HAP-1 (cell line): ENCODE measurements at regions not wholly inside any gene's neighbourhood (a gene's known extent, or its start where the extent isn't known, plus 50 kb on each side); places are given as distances from the start of the nearest gene placed in this dataset.

Source experiments
- DNase-seq, 2 experiments: peaks; one replicate each; pipeline ENCODE4 v3.0.0-alpha.2; 2016 to 2020; ENCODE audit warnings: low spot score in 2 of 2
- H3K27me3 ChIP-seq: fragments of 250-450 bp; sonication (Bioruptor Pico); 2 replicates; pipeline ENCODE4 v1.5.1; 2020; ENCODE audit warnings: low read depth, mild to moderate bottlenecking, moderate library complexity
- H3K36me3 ChIP-seq: fragments of 250-450 bp; sonication (Bioruptor Pico); replicated peaks from 2 replicates; pipeline ENCODE4 v1.5.1; 2020; ENCODE audit warnings: mild to moderate bottlenecking
- H3K4me1 ChIP-seq: fragments of 250-450 bp; sonication (Bioruptor Pico); 2 replicates; pipeline ENCODE4 v1.5.1; 2020; ENCODE audit warnings: mild to moderate bottlenecking
- H3K4me3 ChIP-seq: fragments of 250-450 bp; sonication (Bioruptor Pico); 2 replicates; pipeline ENCODE4 v1.5.1; 2020; ENCODE audit warnings: mild to moderate bottlenecking, moderate library complexity
- H3K9me3 ChIP-seq: fragments of 250-450 bp; sonication (Bioruptor Pico); 2 replicates; pipeline ENCODE4 v1.5.1; 2020; ENCODE audit warnings: mild to moderate bottlenecking, moderate library complexity
- in situ Hi-C: fragments of 300-500 bp; cut with MboI; formaldehyde crosslinking; loops from 3 replicates; pipeline ENCODE4 v1.14.3; 2020; ENCODE audit warnings: low sequenced_read_pairs, inconsistent platforms, mixed read lengths

- Histone ChIP-seq H3K4me3 (no peak overlapping the region), H3K4me1 (peaks cover 3% of the 10 kb centered on the region), H3K27me3 (no peaks in the 10 kb centered on the region), H3K36me3 (no peaks in the 10 kb centered on the region), H3K9me3 (no peaks in the 10 kb centered on the region)
- in situ Hi-C loops = no loop called here
- DNase-seq = no peak
Observed at GRCh38 chr3:168583977-168584376, 488.3 kb upstream of the GOLIM4 start.

DNA sequence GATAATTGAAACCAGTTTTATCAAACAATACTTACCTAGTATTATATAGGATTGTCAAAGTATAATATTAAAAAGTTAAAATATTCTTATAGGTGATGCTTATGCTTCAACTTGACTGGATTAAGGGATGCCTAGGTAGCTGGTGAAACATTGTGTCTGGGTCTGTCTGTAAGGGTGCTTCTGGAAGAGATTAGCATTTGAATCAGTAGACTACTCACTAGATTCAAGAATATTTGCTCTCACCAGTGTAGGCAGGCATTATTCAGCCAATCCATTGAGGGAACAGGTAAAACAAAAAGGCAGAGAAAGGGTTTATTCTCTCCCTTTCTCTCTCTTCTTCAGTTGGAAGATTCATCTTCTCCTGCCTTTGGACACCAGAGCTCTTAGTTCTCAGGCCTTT lies 486.8 kb upstream of the GOLIM4 start:
- no peak for DNase-seq
- H3K4me3 ChIP-seq = no peak overlapping the region
- in situ Hi-C loops = no loop called here
- H3K36me3 ChIP-seq = no peaks in the 10 kb centered on the region
- H3K9me3 ChIP-seq = no peaks in the 10 kb centered on the region
- peaks cover 4% of the 10 kb centered on the region for H3K4me1 ChIP-seq
- no peaks in the 10 kb centered on the region for H3K27me3 ChIP-seq

DNA sequence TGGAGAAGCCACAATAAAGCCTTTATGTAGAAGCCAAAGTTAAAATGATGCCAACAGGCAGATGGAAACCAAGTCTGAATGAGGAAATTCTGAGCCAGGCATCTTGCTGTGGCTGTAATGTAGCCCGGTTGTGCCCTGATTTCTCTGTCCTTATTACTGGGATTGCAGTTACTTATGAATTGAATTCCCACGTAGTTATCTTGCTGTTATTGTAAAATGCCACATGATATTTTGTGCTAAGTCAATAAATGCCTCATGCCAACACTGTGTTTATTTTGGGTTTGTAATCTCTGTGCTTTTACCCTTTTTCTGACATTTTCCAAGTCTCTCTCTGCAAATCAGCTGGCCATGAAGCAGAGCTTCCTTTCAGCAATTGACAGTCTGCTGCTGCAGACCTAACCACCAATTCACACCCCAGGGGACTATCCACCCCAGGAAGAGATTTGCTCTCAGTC lies 486.1 kb upstream of the GOLIM4 start:
- in situ Hi-C loops = no loop called here
- DNase-seq = no peak

GRCh38 chr3:168579010-168579409 lies 483.3 kb upstream of the GOLIM4 start:
- in situ Hi-C loops = no loop called here
- Histone ChIP-seq H3K9me3 (no peaks in the 10 kb centered on the region), H3K4me1 (peaks cover 16% of the 10 kb centered on the region), H3K36me3 (no peaks in the 10 kb centered on the region), H3K4me3 (no peak overlapping the region), H3K27me3 (no peaks in the 10 kb centered on the region)
- no peak for DNase-seq

More for the DNA sequence above, 486.1 kb upstream of the GOLIM4 start:
- Histone ChIP-seq H3K9me3 (no peaks in the 10 kb centered on the region), H3K4me3 (no peak overlapping the region), H3K36me3 (no peaks in the 10 kb centered on the region), H3K4me1 (peaks cover 9% of the 10 kb centered on the region), H3K27me3 (no peaks in the 10 kb centered on the region)

- Histone ChIP-seq H3K4me1 (peaks cover 16% of the 10 kb centered on the region), H3K27me3 (no peaks in the 10 kb centered on the region), H3K36me3 (no peaks in the 10 kb centered on the region), H3K9me3 (no peaks in the 10 kb centered on the region), H3K4me3 (no peak overlapping the region)
- in situ Hi-C loops = no loop called here
- no peak for DNase-seq
Observed at GRCh38 chr3:168575750-168576149, 480.0 kb upstream of the GOLIM4 start.

DNA sequence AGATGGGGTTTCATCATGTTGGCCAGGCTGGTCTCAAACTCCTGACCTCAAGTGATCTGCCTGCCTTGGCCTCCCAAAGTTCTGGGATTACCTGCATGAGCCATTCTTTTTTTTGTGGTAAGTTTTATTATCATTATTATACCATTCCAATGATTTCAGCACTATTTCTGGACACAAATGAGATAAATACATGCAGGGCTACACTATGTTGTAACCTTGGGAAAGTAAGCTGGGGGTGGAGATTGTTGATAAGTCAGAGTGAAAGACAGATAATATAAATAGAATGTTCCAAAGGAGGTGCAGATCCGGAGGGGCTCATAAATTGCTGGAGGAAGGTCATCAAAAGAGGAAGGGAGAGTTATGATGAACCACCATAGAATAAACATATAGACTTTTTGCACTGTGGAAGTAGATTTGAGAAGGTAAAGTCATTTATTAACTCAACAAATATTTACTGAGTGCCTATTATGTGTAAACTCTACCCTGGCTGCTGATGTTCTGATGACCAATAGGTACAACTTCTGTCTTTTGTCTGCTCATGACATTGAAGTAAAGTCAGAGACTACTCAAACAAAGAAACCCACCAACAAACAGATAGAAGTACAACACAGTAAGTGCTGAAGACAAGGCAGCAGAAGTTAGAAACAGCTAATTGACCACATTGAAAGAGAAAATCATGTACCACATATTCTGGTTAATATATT lies 478.9 kb upstream of the GOLIM4 start:
- H3K9me3 ChIP-seq = no peaks in the 10 kb centered on the region
- no peak overlapping the region for H3K4me3 ChIP-seq
- in situ Hi-C loops = no loop called here
- H3K4me1 ChIP-seq = peaks cover 16% of the 10 kb centered on the region
- no peak for DNase-seq
- no peaks in the 10 kb centered on the region for H3K27me3 ChIP-seq
- H3K36me3 ChIP-seq = no peaks in the 10 kb centered on the region

- DNase-seq = no peak
- in situ Hi-C loops = no loop called here
- Histone ChIP-seq H3K4me3 (no peak overlapping the region), H3K9me3 (no peaks in the 10 kb centered on the region), H3K4me1 (no peaks in the 10 kb centered on the region), H3K27me3 (no peaks in the 10 kb centered on the region), H3K36me3 (no peaks in the 10 kb centered on the region)
Observed at GRCh38 chr3:168570404-168571155, 474.9 kb upstream of the GOLIM4 start.

- Histone ChIP-seq H3K27me3 (no peaks in the 10 kb centered on the region), H3K4me1 (peaks cover 22% of the 10 kb centered on the region), H3K36me3 (no peaks in the 10 kb centered on the region), H3K4me3 (no peak overlapping the region), H3K9me3 (no peaks in the 10 kb centered on the region)
- no peak for DNase-seq
- in situ Hi-C loops = no loop called here
Observed at GRCh38 chr3:168558728-168559411, 463.1 kb upstream of the GOLIM4 start.

DNA sequence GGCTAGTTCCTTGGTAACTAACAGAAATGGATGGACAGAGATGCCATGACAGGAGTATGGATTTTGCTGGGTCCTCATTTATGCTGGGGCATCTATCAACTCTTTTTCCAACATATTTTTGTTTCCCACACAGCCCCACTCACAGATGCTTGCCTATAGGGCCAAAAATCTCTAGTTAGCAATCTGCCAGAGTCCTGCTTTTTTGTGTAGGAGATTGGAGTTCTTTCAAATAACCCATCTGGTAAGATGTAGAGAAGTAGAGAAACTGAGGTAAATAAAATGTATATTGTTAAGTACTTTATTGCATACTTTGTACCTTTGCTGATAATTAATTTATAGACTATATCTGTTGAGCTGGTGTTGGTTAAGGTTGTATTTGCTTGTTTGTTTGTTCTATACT lies 456.5 kb upstream of the GOLIM4 start:
- in situ Hi-C loops = no loop called here
- H3K36me3 ChIP-seq = no peaks in the 10 kb centered on the region
- no peak for DNase-seq
- peaks cover 49% of the 10 kb centered on the region for H3K4me1 ChIP-seq
- no peak overlapping the region for H3K4me3 ChIP-seq
- no peaks in the 10 kb centered on the region for H3K27me3 ChIP-seq
- H3K9me3 ChIP-seq = no peaks in the 10 kb centered on the region

- Histone ChIP-seq H3K36me3 (no peaks in the 10 kb centered on the region), H3K4me1 (peaks cover 58% of the 10 kb centered on the region), H3K9me3 (no peaks in the 10 kb centered on the region), H3K27me3 (no peaks in the 10 kb centered on the region), H3K4me3 (no peak overlapping the region)
- in situ Hi-C loops = no loop called here
- peak; percentile 29 to 86 for DNase-seq
Observed at GRCh38 chr3:168548719-168549118, 453.0 kb upstream of the GOLIM4 start.

DNA sequence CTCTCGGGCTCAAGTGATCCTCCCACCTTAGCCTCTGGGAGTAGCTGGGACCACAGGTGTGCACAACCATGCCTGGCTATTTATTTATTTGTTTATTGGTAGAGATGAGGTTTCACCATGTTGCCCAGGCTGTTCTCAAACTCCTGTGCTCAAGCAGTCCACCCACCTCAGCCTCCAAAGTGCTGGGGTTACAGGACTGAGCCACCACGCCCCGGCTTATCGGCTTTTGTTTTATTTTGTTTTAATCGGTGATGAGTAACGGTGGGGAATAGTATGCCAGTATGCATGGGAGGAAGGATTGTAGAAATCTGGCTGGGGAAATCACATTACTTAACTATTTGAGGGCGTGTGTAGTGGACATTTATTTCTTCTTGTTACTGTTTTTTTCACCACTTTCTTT lies 451.0 kb upstream of the GOLIM4 start:
- in situ Hi-C loops = no loop called here
- peaks cover 56% of the 10 kb centered on the region for H3K4me1 ChIP-seq
- DNase-seq = peak in 1 of 2 experiments; percentile 17
- no peak overlapping the region for H3K4me3 ChIP-seq
- H3K27me3 ChIP-seq = no peaks in the 10 kb centered on the region
- H3K9me3 ChIP-seq = no peaks in the 10 kb centered on the region
- H3K36me3 ChIP-seq = no peaks in the 10 kb centered on the region

- Histone ChIP-seq H3K4me1 (peaks cover 56% of the 10 kb centered on the region), H3K36me3 (no peaks in the 10 kb centered on the region), H3K9me3 (no peaks in the 10 kb centered on the region), H3K27me3 (no peaks in the 10 kb centered on the region), H3K4me3 (no peak overlapping the region)
- in situ Hi-C loops = no loop called here
- peak; percentile 73 to 79 for DNase-seq
Observed at GRCh38 chr3:168545591-168545990, 449.9 kb upstream of the GOLIM4 start.

GRCh38 chr3:168544097-168544957 lies 448.6 kb upstream of the GOLIM4 start:
- H3K9me3 ChIP-seq = no peaks in the 10 kb centered on the region
- no peaks in the 10 kb centered on the region for H3K27me3 ChIP-seq
- in situ Hi-C loops = no loop called here
- H3K4me1 ChIP-seq = peaks cover 53% of the 10 kb centered on the region
- no peak for DNase-seq
- H3K36me3 ChIP-seq = no peaks in the 10 kb centered on the region
- no peak overlapping the region for H3K4me3 ChIP-seq
